ENCODE measurements at regions not wholly inside any gene's neighbourhood (a gene's known extent, or its start where the extent isn't known, plus 50 kb on each side); places are given as distances from the start of the nearest gene placed in this dataset.

DNA sequence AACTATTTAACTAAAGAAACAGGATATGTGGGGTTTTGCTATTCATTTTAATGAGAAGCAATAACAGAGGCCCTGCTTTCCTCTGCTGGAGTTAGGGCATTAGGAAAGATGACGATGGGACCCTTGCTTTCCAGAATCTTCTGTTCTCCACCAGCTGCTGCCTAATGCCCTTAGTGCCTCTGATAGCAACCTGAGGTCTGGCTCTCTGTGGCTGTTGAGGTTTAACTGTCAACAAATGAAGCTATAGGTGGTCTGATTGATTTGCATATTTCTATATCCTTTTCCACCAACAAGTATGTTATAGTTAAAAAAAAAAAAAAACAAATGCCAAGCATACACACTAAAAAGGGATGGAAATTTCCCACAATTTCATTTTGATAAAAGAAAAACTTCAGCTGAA lies 115.1 kb upstream of the NCK2 start:
- DNase-seq, result no peak
- H3K4me3 Mint-ChIP-seq, result no peak overlapping the region
- H3K27ac Mint-ChIP-seq, result no peak overlapping the region
- TF ChIP-seq, protein P1, sequence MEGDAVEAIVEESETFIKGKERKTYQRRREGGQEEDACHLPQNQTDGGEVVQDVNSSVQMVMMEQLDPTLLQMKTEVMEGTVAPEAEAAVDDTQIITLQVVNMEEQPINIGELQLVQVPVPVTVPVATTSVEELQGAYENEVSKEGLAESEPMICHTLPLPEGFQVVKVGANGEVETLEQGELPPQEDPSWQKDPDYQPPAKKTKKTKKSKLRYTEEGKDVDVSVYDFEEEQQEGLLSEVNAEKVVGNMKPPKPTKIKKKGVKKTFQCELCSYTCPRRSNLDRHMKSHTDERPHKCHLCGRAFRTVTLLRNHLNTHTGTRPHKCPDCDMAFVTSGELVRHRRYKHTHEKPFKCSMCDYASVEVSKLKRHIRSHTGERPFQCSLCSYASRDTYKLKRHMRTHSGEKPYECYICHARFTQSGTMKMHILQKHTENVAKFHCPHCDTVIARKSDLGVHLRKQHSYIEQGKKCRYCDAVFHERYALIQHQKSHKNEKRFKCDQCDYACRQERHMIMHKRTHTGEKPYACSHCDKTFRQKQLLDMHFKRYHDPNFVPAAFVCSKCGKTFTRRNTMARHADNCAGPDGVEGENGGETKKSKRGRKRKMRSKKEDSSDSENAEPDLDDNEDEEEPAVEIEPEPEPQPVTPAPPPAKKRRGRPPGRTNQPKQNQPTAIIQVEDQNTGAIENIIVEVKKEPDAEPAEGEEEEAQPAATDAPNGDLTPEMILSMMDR (IDR thresholded peaks at IDR 0.05), result no peak
- H3K9me3 Mint-ChIP-seq, result no peaks in the 10 kb centered on the region
- no peaks in the 10 kb centered on the region for H3K4me1 Mint-ChIP-seq (ENCODE audit: low read depth)
- H3K27me3 Mint-ChIP-seq (ENCODE audit: insufficient read depth), result peaks cover 34% of the 10 kb centered on the region
- H3K36me3 Mint-ChIP-seq (ENCODE audit: low read depth), result no peaks in the 10 kb centered on the region

- Mint-ChIP-seq H3K4me1 (ENCODE audit: low read depth) (no peaks in the 10 kb centered on the region), H3K27ac (no peak overlapping the region), H3K4me3 (no peak overlapping the region), H3K9me3 (no peaks in the 10 kb centered on the region), H3K36me3 (ENCODE audit: low read depth) (no peaks in the 10 kb centered on the region), H3K27me3 (ENCODE audit: insufficient read depth) (peaks cover 35% of the 10 kb centered on the region)
- TF ChIP-seq, protein P1 (IDR thresholded peaks at IDR 0.05), result no peak
- DNase-seq, result no peak
Measured at GRCh38 chr2:105627534-105627933, 117.2 kb upstream of the NCK2 start.

DNA sequence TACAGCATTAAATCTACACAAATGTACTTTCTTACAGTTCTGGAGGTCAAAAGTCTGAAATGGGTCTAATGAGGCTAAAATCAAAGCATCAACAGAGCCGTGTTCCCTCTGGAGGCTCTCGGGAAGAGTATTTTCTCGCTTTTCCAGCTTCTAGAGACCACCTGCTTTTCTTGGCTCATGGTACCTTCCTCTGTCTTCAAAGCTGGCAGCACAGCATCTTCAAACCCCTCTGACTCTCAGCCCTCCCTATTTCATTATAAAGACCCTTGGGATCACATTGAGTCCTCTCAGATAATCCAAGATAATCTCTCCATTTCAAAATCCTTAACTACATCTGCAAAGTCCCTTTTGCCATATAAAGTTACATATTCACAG lies 117.8 kb upstream of the NCK2 start:
- TF ChIP-seq, protein P1 (IDR thresholded peaks at IDR 0.05), result no peak
- Mint-ChIP-seq H3K27ac (no peak overlapping the region), H3K4me1 (ENCODE audit: low read depth) (no peaks in the 10 kb centered on the region), H3K9me3 (no peaks in the 10 kb centered on the region), H3K4me3 (no peak overlapping the region), H3K27me3 (ENCODE audit: insufficient read depth) (peaks cover 36% of the 10 kb centered on the region), H3K36me3 (ENCODE audit: low read depth) (no peaks in the 10 kb centered on the region)
- no peak for DNase-seq

GRCh38 chr2:105626212-105626965 lies 118.3 kb upstream of the NCK2 start:
- TF ChIP-seq, protein P1 (IDR thresholded peaks at IDR 0.05), result no peak
- Mint-ChIP-seq H3K9me3 (no peaks in the 10 kb centered on the region), H3K36me3 (ENCODE audit: low read depth) (no peaks in the 10 kb centered on the region), H3K4me1 (ENCODE audit: low read depth) (no peaks in the 10 kb centered on the region), H3K27me3 (ENCODE audit: insufficient read depth) (peaks cover 38% of the 10 kb centered on the region), H3K4me3 (no peak overlapping the region), H3K27ac (no peak overlapping the region)
- DNase-seq, result no peak

- H3K27me3 Mint-ChIP-seq (ENCODE audit: insufficient read depth), result peaks cover 38% of the 10 kb centered on the region
- TF ChIP-seq, protein P1 (IDR thresholded peaks at IDR 0.05), result no peak
- no peak overlapping the region for H3K4me3 Mint-ChIP-seq
- H3K27ac Mint-ChIP-seq, result no peak overlapping the region
- no peak for DNase-seq
- H3K9me3 Mint-ChIP-seq, result no peaks in the 10 kb centered on the region
- no peaks in the 10 kb centered on the region for H3K4me1 Mint-ChIP-seq (ENCODE audit: low read depth)
- H3K36me3 Mint-ChIP-seq (ENCODE audit: low read depth), result no peaks in the 10 kb centered on the region
Measured at GRCh38 chr2:105625632-105626031, 119.1 kb upstream of the NCK2 start.
